ENCODE measurements at regions not wholly inside any gene's neighbourhood (a gene's known extent, or its start where the extent isn't known, plus 50 kb on each side); places are given as distances from the start of the nearest gene placed in this dataset.

DNA sequence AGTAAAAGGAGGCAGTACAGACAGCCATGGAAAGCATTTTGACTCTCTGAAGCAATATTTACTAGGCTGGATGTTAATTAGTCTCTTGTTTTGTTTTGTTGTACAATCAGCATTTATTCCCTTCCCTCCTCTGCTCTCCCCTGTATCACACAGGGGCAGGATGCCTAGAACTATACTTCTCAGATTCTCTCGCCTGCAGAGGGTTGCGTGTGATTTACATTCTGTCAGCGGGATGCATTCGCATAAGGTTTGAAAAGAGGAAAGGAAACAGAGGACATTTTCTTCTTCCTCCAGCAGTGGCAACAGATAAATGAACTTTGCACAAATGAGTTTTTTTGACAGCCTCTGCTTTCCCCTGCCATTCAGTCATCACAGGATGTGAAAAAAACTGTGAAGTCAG, 188.3 kb downstream of the RSL24D1 start:
- TF ChIP-seq POLR2AphosphoS5 (IDR thresholded peaks at IDR 0.05) (no peak), POLR2A (IDR thresholded peaks at IDR 0.05) (no peak)
- TF ChIP-seq, protein P1, sequence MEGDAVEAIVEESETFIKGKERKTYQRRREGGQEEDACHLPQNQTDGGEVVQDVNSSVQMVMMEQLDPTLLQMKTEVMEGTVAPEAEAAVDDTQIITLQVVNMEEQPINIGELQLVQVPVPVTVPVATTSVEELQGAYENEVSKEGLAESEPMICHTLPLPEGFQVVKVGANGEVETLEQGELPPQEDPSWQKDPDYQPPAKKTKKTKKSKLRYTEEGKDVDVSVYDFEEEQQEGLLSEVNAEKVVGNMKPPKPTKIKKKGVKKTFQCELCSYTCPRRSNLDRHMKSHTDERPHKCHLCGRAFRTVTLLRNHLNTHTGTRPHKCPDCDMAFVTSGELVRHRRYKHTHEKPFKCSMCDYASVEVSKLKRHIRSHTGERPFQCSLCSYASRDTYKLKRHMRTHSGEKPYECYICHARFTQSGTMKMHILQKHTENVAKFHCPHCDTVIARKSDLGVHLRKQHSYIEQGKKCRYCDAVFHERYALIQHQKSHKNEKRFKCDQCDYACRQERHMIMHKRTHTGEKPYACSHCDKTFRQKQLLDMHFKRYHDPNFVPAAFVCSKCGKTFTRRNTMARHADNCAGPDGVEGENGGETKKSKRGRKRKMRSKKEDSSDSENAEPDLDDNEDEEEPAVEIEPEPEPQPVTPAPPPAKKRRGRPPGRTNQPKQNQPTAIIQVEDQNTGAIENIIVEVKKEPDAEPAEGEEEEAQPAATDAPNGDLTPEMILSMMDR (IDR thresholded peaks at IDR 0.05) = no peak

All from gastroesophageal sphincter (tissue), 3 donors.